Kidney (tissue), 13 donors: ENCODE measurements at regions not wholly inside any gene's neighbourhood (a gene's known extent, or its start where the extent isn't known, plus 50 kb on each side); places are given as distances from the start of the nearest gene placed in this dataset.

ENCODE experiments used
- DNase-seq, 5 donors: peaks; one replicate each; pipeline ENCODE4 v3.0.0-alpha.2; 2013 to 2020
- FAIRE-seq: peaks from 2 replicates; lab custom pipeline; 2012; peaks lifted over from hg19 to GRCh38; lab: Jason Lieb, UNC
- H3K27ac ChIP-seq, 2 donors: one replicate each; pipeline ENCODE4 v1.7.0; 2013; ENCODE audit warnings: low read depth in 2 of 2, low read length in 2 of 2, inconsistent platforms in 1 of 2
- H3K27me3 ChIP-seq: one replicate; pipeline ENCODE4 v1.7.1; 2013; ENCODE audit warnings: low read length, inconsistent platforms; ENCODE audit not compliant: control insufficient read depth, insufficient read depth
- H3K36me3 ChIP-seq, 3 donors: one replicate each; pipeline versions ENCODE4 v1.7.0 to v1.7.1; 2013; ENCODE audit warnings: low read length in 3 of 3, control low read depth in 1 of 3, inconsistent platforms in 1 of 3; ENCODE audit not compliant: insufficient read depth in 3 of 3, control insufficient read depth in 2 of 3
- H3K4me1 ChIP-seq, 3 donors: one replicate each; pipeline versions ENCODE4 v1.7.0 to v1.7.1; 2013; ENCODE audit warnings: low read length in 3 of 3, inconsistent platforms in 1 of 3, low read depth in 1 of 3; ENCODE audit not compliant: control insufficient read depth in 2 of 3, insufficient read depth in 2 of 3
- H3K4me3 ChIP-seq, 3 donors: one replicate each; pipeline versions ENCODE4 v1.7.0 to v1.8.1; 2013; ENCODE audit warnings: low read length in 3 of 3, control low read depth in 1 of 3, inconsistent platforms in 1 of 3
- H3K9ac ChIP-seq, 3 donors: one replicate each; pipeline versions ENCODE4 v1.7.0 to v1.7.1; 2013; ENCODE audit warnings: low read length in 3 of 3, control low read depth in 1 of 3, inconsistent platforms in 1 of 3
- H3K9me3 ChIP-seq, 3 donors: one replicate each; pipeline versions ENCODE4 v1.7.0 to v1.7.1; 2013; ENCODE audit warnings: low read length in 3 of 3, control low read depth in 1 of 3, inconsistent platforms in 1 of 3; ENCODE audit not compliant: control insufficient read depth in 2 of 3, insufficient read depth in 1 of 3
- intact Hi-C: fragments of 100-400 bp; cut with DNase I; formaldehyde crosslinking; loops from one replicate; pipeline ENCODE4 v1.11.1; 2022
- TF ChIP-seq, protein P1 (sequence below): IDR thresholded peaks from 3 replicates; pipeline ENCODE4 v1.5.1; 2012; ENCODE audit warnings: mild to moderate bottlenecking, moderate library complexity, borderline replicate concordance; ENCODE audit not compliant: insufficient read depth; ENCODE audit errors: extremely low read depth
- donor health status: control.
- donor health status: control.
- donor health status: control.
- donor health status: control.
- donor health status: control.
- donor health status: DM: yes; HTN: yes; CAD: no.
- donor health status: Normal renal cell carcinoma (clear cell type).

DNA sequence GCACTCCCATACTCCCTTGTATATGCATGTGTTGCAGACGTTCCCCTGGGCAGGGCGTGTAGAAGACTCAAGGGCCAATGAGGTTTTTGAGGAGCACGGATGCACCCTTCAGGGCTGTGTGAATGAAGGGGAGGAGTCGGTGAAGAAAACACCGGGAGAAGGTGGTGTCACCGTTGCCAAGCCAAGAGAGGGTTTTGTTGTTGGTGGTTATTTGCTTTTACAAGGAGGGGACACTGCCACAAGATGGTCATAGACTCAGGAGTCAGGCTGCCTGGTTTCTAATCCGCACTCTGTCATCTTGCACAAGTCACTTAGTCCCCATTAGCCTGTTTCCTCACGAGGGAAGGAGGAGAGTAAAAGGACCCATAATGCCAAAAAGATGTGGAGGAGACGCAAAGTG lies 124.0 kb downstream of the PXDC1 start:
- Histone ChIP-seq H3K27me3 (no peaks in the 10 kb centered on the region), H3K4me1 (no peaks in the 10 kb centered on the region), H3K9me3 (no peaks in the 10 kb centered on the region), H3K4me3 (no peak overlapping the region), H3K27ac (no peak overlapping the region), H3K36me3 (no peaks in the 10 kb centered on the region), H3K9ac (no peak overlapping the region)
- intact Hi-C loops: no loop called here
- DNase-seq (peak in 1 of 5 donors; percentile 13), FAIRE-seq (no peak)
- TF ChIP-seq, protein P1, sequence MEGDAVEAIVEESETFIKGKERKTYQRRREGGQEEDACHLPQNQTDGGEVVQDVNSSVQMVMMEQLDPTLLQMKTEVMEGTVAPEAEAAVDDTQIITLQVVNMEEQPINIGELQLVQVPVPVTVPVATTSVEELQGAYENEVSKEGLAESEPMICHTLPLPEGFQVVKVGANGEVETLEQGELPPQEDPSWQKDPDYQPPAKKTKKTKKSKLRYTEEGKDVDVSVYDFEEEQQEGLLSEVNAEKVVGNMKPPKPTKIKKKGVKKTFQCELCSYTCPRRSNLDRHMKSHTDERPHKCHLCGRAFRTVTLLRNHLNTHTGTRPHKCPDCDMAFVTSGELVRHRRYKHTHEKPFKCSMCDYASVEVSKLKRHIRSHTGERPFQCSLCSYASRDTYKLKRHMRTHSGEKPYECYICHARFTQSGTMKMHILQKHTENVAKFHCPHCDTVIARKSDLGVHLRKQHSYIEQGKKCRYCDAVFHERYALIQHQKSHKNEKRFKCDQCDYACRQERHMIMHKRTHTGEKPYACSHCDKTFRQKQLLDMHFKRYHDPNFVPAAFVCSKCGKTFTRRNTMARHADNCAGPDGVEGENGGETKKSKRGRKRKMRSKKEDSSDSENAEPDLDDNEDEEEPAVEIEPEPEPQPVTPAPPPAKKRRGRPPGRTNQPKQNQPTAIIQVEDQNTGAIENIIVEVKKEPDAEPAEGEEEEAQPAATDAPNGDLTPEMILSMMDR: no peak

- H3K4me1 ChIP-seq: no peaks in the 10 kb centered on the region
- TF ChIP-seq, protein P1: no peak
- no peaks in the 10 kb centered on the region for H3K27me3 ChIP-seq
- no peaks in the 10 kb centered on the region for H3K36me3 ChIP-seq
- no peak overlapping the region for H3K27ac ChIP-seq
- DNase-seq (peak in 1 of 5 donors; percentile 22), FAIRE-seq (no peak)
- no peaks in the 10 kb centered on the region for H3K9me3 ChIP-seq
- intact Hi-C loops: no loop called here
- no peak overlapping the region for H3K4me3 ChIP-seq
- no peak overlapping the region for H3K9ac ChIP-seq
Observed at GRCh38 chr6:3625980-3626563, 125.4 kb downstream of the PXDC1 start.

- intact Hi-C loops: no loop called here
- Histone ChIP-seq H3K27me3 (no peaks in the 10 kb centered on the region), H3K36me3 (peaks cover 0 to 3% (median 0%) of the 10 kb centered on the region in 3 donors), H3K9ac (no peak overlapping the region), H3K9me3 (no peaks in the 10 kb centered on the region), H3K4me3 (no peak overlapping the region), H3K27ac (no peak overlapping the region), H3K4me1 (no peaks in the 10 kb centered on the region)
- DNase-seq (peak in 1 of 5 donors; percentile 20), FAIRE-seq (no peak)
- TF ChIP-seq, protein P1: no peak
Observed at GRCh38 chr6:3625149-3625979, 126.1 kb downstream of the PXDC1 start.
